ENCODE measurements at regions not wholly inside any gene's neighbourhood (a gene's known extent, or its start where the extent isn't known, plus 50 kb on each side); places are given as distances from the start of the nearest gene placed in this dataset.

DNA sequence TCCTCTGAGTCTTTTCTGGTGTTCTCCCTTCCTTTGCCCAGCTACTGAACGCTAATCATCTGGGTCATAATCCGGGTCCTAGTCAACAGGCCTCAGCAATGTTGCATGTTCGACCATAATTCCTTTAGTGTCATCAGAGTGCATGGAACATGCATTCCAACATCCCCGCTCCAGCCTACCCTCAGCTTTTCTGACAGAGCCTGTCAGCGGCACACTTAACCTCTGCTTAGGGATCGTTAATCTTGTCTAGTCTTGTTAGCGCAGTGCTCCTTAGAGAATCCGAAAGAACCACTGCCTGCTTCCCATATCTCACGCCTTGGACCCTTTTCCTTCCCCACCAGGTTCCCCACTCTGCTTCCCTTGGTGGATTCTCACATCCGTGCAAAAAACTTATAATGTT lies 767.9 kb upstream of the ID2 start:
- Histone ChIP-seq H3K4me3 (no peak overlapping the region), H3K4me2 (ENCODE audit: insufficient read depth, low read length) (no peak overlapping the region), H3K27me3 (ENCODE audit: control insufficient read depth in 2 of 2, insufficient read depth in 2 of 2, low read length in 2 of 2) (peaks cover 4 to 16% of the 10 kb centered on the region in 2 experiments; a peak in 4 of 5 replicates), H3K4me1 (replicated peaks in 1 of 2; ENCODE audit: control insufficient read depth in 2 of 2, insufficient read depth in 2 of 2, low read length in 2 of 2) (no peaks in the 10 kb centered on the region), H3K79me2 (ENCODE audit: control insufficient read depth, insufficient read depth, low read length) (no peaks in the 10 kb centered on the region), H3K9me1 (ENCODE audit: control insufficient read depth, insufficient read depth, low read length) (no peaks in the 10 kb centered on the region), H3K9me3 (replicated peaks; ENCODE audit: control insufficient read depth, insufficient read depth, low read depth, low read length) (no peaks in the 10 kb centered on the region), H3K27ac (ENCODE audit: extremely low read depth, low read depth, low read length) (no peak overlapping the region), H2AFZ (ENCODE audit: low read depth, low read length) (no peak overlapping the region), H3K9ac (ENCODE audit: insufficient read depth in 1 of 2, low read depth in 2 of 2, low read length in 2 of 2) (no peak overlapping the region), H4K20me1 (replicated peaks; ENCODE audit: control insufficient read depth, insufficient read depth, low read length) (no peaks in the 10 kb centered on the region), H3K36me3 (ENCODE audit: control insufficient read depth, insufficient read depth, low read length) (no peaks in the 10 kb centered on the region)
- ATAC-seq (no peak), DNase-seq (ENCODE audit: extremely low read depth in 1 of 4, low spot score in 3 of 4) (no peak), FAIRE-seq (no peak)
- BruUV-seq (replicated peaks) = no TSS peak
- 3% methylated on average over 10 of the region's 10 CpGs for whole genome bisulfite sequencing (ENCODE audit: insufficient coverage, low coverage, missing lambda C conversion rate)
- CTCF ChIA-PET (ENCODE audit: low intra/inter-chr PET ratio) = no interaction called here
- in situ Hi-C loops (cut with MboI) (no loop called here), intact Hi-C loops (cut with micrococcal nuclease) (no loop called here)
- TF ChIP-seq, protein P1, sequence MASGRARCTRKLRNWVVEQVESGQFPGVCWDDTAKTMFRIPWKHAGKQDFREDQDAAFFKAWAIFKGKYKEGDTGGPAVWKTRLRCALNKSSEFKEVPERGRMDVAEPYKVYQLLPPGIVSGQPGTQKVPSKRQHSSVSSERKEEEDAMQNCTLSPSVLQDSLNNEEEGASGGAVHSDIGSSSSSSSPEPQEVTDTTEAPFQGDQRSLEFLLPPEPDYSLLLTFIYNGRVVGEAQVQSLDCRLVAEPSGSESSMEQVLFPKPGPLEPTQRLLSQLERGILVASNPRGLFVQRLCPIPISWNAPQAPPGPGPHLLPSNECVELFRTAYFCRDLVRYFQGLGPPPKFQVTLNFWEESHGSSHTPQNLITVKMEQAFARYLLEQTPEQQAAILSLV (tag; IDR thresholded peaks at IDR 0.05) = no peak
- TF ChIP-seq TEAD1 (CRISPR knock-in tag; IDR thresholded peaks at IDR 0.05) (no peak), MCM2 (IDR thresholded peaks at IDR 0.05; ENCODE audit: low read depth) (no peak), ZNF311 (CRISPR knock-in tag; IDR thresholded peaks at IDR 0.05) (no peak), C11orf30 (IDR thresholded peaks at IDR 0.05; ENCODE audit: low read depth) (no peak), BMI1 (IDR thresholded peaks at IDR 0.05; ENCODE audit: low read length) (no peak), SMARCE1 (IDR thresholded peaks at IDR 0.05) (no peak), YBX1 (IDR thresholded peaks at IDR 0.05) (no peak), ZNF764 (CRISPR knock-in tag; IDR thresholded peaks at IDR 0.05; ENCODE audit: low read depth) (no peak), BHLHE40 (IDR thresholded peaks at IDR 0.05; ENCODE audit: low read length) (no peak), ZBTB8A (IDR thresholded peaks at IDR 0.05; ENCODE audit: partially characterized antibody) (no peak), SNRNP70 (optimal IDR thresholded peaks at IDR 0.05; ENCODE audit: low read depth, low read length) (no peak), NFIX (CRISPR knock-in tag; IDR thresholded peaks at IDR 0.05; ENCODE audit: low read depth) (no peak), WHSC1 (IDR thresholded peaks at IDR 0.05; ENCODE audit: low read length) (no peak), ZNF347 (CRISPR knock-in tag; IDR thresholded peaks at IDR 0.05; ENCODE audit: low read depth) (no peak), NRF1 (conservative IDR thresholded peaks at IDR 0.05 in 1 of 2, IDR thresholded peaks at IDR 0.05 in 1 of 2) (no peak), U2AF1 (optimal IDR thresholded peaks at IDR 0.05; ENCODE audit: low read depth, low read length) (no peak), SRSF3 (IDR thresholded peaks at IDR 0.05; ENCODE audit: insufficient read depth, low read length) (no peak), PCBP1 (IDR thresholded peaks at IDR 0.05; ENCODE audit: low read depth, low read length, poor library complexity, severe bottlenecking) (no peak)
- TF ChIP-seq, protein P2, sequence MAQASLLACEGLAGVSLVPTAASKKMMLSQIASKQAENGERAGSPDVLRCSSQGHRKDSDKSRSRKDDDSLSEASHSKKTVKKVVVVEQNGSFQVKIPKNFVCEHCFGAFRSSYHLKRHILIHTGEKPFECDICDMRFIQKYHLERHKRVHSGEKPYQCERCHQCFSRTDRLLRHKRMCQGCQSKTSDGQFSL (CRISPR knock-in tag; IDR thresholded peaks at IDR 0.05) = no peak
- TF ChIP-seq, protein P2 (tag; IDR thresholded peaks at IDR 0.05) = no peak
- POLR2A ChIA-PET = interaction anchor here (0.5 to 1.0 kb wide), 3 partner anchors 9 to 104 kb away, joined by 3 read pairs; no protein-coding TSS in a partner anchor

Data from K562 (cell line).